NCI-H1417 treated with DMSO at 0.1 percent for 48 hours (cell line): ENCODE measurements at regions not wholly inside any gene's neighbourhood (a gene's known extent, or its start where the extent isn't known, plus 50 kb on each side); places are given as distances from the start of the nearest gene placed in this dataset.

Experiments used
- DNase-seq: peaks from one replicate; lab custom pipeline; 2025; lab: John Stamatoyannopoulos, UW

GRCh38 chr1:34270181-34270580, 93.5 kb downstream of the C1orf94 start:
- no peak for DNase-seq

GRCh38 chr1:34272152-34272551, 95.4 kb downstream of the C1orf94 start:
- DNase-seq: no peak

DNA sequence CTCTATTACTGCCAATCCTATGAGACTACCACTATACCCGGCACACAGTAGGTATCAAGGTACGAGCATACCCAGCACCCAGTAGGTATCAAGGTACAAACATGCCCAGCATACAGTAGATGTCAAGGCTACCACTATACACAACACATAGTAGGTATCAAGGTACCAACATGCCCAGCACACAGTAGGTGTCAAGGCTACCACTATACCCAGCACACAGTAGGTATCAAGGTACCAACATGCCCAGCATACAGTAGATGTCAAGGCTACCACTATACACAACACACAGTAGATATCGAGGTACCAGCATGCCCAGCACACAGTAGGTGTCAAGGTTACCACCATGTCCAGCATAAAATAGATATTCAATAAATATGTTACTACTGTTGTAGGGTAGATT, 98.4 kb downstream of the C1orf94 start:
- no peak for DNase-seq

DNA sequence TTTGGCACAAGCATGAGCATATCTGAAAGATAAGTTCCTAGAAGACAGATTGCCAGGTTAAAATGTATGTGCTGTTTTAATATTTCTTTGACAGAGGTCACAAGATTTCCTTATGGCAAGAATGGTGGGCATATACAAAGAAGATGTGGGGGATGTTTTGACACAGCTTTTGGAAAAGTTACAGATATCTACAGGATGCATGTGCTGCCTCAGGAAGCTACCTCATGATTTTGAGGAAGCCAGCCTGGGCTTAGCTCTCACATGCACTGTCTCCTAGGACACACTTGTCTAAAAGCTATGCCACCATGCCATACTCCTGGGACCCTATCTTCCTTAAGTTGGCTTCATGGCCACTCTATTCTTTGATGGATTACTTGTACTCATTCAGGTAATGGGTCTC, 99.9 kb downstream of the C1orf94 start:
- DNase-seq: no peak

GRCh38 chr1:34277150-34277549, 100.4 kb downstream of the C1orf94 start:
- no peak for DNase-seq

DNA sequence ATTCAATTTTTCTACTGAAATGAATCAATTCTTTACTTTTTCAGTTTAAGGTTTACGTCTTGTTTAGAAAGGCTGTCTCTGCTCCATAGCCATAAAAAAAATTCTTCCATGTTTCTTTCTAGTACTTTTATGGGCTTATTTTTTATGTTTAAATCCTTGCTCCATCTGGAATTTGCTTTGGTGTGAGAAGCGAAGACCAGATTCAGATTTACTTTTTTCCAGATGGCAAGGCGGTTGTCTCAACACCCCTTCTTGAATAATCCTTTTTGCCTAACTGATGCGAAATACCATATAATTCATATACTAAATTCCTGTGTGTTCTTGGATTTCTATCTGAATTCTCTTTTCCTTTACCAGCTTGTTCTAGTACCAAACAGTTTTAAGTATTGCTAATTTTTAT, 101.5 kb downstream of the C1orf94 start:
- no peak for DNase-seq

- no peak for DNase-seq
Observed at GRCh38 chr1:34279971-34280370, 103.3 kb downstream of the C1orf94 start.

DNA sequence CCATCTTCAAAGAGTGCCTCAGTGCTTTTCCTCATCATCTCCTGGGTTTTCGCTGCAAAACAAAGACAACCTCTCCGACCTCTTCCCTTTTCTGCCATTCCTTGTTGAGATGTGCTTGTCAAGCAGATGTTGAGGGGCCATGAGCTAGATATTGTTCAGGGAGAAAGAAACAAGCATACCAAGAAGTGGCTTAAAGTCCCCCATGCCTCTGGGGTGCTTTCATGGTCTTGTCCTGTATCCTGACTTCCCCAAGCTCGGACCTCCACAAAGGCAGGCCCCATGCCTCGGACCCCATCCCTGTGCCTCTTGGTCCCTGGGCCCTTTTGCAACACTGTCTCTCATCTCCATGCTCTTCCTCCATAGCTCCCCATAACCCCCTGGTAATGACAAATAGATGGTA, 103.8 kb downstream of the C1orf94 start:
- DNase-seq: no peak

GRCh38 chr1:34283142-34283541, 106.4 kb downstream of the C1orf94 start:
- no peak for DNase-seq

GRCh38 chr1:34286511-34286910, 109.8 kb downstream of the C1orf94 start:
- no peak for DNase-seq

GRCh38 chr1:34290831-34291230, 114.1 kb downstream of the C1orf94 start:
- DNase-seq: no peak

DNA sequence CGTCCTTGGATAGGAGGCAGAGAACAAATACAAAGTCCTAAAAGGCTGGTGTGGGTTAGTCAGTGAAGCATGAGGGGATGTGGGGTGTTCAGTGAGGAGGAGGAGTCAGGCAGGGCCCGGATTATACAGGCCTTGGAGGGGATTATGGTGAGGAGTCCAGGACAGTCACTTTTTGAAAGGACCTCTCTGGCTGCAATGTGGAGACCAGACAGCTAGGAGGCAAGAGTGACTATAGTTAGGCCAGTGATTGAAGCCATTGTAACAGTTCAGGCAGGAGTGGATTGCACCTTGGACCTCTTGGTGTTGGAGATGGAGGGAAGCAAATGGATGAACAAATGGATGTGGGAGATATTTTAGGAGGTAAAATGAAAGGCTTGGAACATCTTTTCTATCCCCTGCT, 115.8 kb downstream of the C1orf94 start:
- DNase-seq: no peak

DNA sequence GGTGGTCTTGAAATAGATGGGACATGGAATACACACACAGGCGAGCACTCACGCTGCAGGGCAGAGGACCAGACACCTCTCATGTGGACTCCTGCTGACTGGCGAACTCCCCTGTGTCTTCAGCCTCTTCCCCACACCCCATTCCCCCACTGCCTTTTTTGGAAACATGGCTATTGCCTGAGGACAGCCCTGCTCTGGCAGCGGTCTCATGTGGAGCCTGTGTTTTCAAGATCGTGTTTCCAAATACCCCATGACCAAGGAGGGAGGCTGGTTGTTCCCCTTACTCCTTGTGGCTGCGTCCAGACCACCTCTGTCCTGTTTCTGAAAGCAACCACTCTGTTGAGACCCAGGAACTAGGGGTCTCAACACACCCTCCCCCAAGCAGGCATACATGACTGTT, 119.4 kb downstream of the C1orf94 start:
- no peak for DNase-seq

DNA sequence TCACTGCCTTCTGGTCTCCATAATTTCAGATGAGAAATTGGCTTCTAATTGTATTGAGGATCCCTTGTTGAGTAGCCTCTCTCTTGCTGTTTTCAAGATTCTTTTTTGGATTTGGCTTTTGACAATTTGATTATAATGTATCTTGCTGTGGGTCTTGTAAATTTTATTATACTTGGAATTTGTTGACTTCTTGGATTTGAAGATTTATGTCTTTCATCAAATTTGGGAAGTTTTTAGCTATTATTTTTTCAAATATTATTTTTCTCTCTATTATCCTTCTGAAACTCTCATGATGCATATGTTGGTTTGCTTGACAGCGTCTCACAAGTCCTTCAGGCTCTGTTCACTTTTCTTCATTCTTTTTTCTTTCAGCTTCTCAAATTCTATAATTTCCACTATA, 126.1 kb downstream of the C1orf94 start:
- no peak for DNase-seq

DNA sequence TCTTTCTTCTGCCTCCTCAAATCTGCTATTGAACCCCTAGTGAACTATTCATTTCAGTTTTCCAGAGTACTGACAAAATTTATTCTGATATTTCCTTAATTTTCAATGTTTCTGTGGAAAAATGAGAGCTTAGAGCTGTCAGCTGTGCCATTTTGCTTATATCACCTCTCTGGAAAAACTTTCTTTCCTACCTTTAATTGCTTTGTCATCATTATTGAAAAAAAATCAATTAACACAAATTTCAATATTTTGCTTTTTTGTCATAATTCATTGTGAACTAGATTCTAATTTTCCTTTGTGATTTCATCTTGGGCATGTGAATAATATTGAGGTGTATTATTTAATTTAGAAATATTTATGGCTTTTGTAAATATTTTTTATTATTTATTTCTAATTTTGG, 126.5 kb downstream of the C1orf94 start:
- DNase-seq: no peak

DNA sequence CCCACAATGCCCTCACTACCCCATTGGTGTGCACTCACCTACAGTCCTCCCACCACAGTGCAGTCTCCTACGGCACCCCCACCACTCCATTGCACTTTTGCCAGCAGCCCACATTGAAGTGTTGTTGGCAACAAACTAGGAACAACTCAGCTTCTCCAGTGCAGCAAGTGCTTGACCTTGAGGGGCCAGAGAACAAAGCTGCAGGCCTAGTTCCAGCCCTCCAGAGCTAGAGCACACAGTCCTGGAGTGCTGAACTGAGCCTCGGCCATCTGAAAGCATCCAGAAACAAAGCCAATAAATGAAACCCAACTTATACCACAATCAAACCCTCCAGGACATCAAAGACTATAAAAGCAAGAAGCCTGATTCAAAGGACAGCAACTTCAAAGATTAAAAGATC, 129.9 kb downstream of the C1orf94 start:
- DNase-seq: no peak

- DNase-seq: no peak
Observed at GRCh38 chr1:34312359-34312758, 135.7 kb downstream of the C1orf94 start.

GRCh38 chr1:34315974-34316373, 139.3 kb downstream of the C1orf94 start:
- DNase-seq: no peak

- DNase-seq: no peak
Observed at GRCh38 chr1:34316773-34317172, 140.1 kb downstream of the C1orf94 start.

GRCh38 chr1:34319218-34319617, 142.5 kb downstream of the C1orf94 start:
- no peak for DNase-seq

- no peak for DNase-seq
Observed at GRCh38 chr1:34320053-34320669, 143.5 kb downstream of the C1orf94 start.

DNA sequence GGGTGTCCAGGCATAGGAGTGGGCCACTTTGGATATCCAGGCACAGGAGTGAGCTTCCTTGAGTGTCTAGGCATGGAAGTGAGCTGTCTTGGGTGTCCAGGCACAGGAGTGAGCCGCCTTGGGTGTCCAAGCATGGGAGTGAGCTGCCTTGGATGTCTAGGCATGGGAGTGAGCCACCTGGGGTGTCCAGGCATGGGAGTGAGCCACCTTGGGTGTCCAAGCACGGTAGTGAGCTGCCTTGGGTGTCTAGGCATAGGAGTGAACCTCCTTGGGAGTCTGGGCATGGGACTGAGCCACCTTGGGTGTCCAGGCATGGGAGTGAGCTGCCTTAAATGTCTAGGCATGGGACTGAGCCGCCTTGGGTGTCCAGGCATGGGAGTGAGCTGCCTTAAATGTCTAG, 146.3 kb downstream of the C1orf94 start:
- no peak for DNase-seq

DNA sequence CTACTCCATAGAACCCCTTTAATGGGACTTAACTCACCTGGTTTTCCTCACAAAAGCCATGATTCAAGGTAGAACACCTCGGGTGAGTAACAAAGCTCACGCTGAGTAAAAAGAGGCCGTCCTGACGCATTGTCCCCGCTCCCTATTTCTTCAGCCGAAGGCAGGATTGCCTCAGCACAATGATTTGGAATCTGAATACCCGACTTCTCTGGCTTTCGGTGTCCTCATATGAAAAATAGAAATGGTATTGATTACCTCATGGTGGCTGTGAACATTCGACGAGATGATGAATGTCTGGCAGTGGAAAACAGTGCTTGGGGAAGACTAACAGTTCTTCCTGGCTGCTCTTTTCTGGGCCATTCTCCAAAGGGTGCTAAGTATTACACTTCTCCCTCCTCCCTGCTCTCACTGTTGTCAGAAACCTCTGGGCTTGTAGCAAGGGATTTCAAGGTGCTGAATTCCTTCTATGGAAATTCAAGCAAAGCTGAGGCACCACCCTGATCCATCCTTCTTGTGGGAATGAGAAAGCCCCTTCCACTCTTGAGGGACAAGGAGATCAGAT, 148.3 kb downstream of the C1orf94 start:
- DNase-seq: no peak

GRCh38 chr1:34328281-34328799, 151.6 kb downstream of the C1orf94 start:
- DNase-seq: no peak
